Fibroblast of mammary gland (primary cell): ENCODE measurements at regions not wholly inside any gene's neighbourhood (a gene's known extent, or its start where the extent isn't known, plus 50 kb on each side); places are given as distances from the start of the nearest gene placed in this dataset.
"Not testable (repeated sequence)": the region's sequence is repeated elsewhere in the genome, so short reads cannot be mapped to it uniquely, and the experiment has no call there.

ENCODE experiments used
- DNase-seq: peaks from one replicate; pipeline ENCODE4 v3.0.0-alpha.2; 2010; ENCODE audit warnings: low read depth
- H3K4me3 ChIP-seq: 2 replicates; pipeline ENCODE4 v1.5.1; 2011; ENCODE audit warnings: low read depth, mild to moderate bottlenecking, low read length, moderate library complexity; ENCODE audit not compliant: control insufficient read depth
- CTCF ChIP-seq: conservative IDR thresholded peaks from 2 replicates; pipeline ENCODE4 v1.5.1; 2011; ENCODE audit warnings: low read depth, low read length, inconsistent platforms; ENCODE audit not compliant: control insufficient read depth, insufficient read depth

GRCh38 chr13:59064042-59064441 lies 1099.7 kb downstream of the DIAPH3 start:
- H3K4me3 ChIP-seq: no peak overlapping the region
- TF ChIP-seq CTCF: no peak
- DNase-seq: no peak

- DNase-seq, H3K4me3 ChIP-seq: not testable (repeated sequence)
These were observed 1087.3 kb downstream of the DIAPH3 start for GRCh38 chr13:59076386-59076785.

GRCh38 chr13:59086147-59086546 lies 1077.6 kb downstream of the DIAPH3 start:
- H3K4me3 ChIP-seq: no peak overlapping the region
- TF ChIP-seq CTCF: no peak
- DNase-seq: peak; percentile 65

GRCh38 chr13:59088716-59089115 lies 1075.0 kb downstream of the DIAPH3 start:
- TF ChIP-seq CTCF: no peak
- peak; percentile 70 for DNase-seq
- no peak overlapping the region for H3K4me3 ChIP-seq

- H3K4me3 ChIP-seq: no peak overlapping the region
- no peak for TF ChIP-seq CTCF
- DNase-seq: no peak
These were observed 1069.5 kb downstream of the DIAPH3 start for GRCh38 chr13:59094181-59094580.

- DNase-seq: no peak
- TF ChIP-seq CTCF: no peak
- no peak overlapping the region for H3K4me3 ChIP-seq
These were observed 1064.3 kb downstream of the DIAPH3 start for GRCh38 chr13:59099182-59099974.

GRCh38 chr13:59103004-59103768 lies 1060.5 kb downstream of the DIAPH3 start:
- DNase-seq: peak; percentile 29
- TF ChIP-seq CTCF: no peak
- H3K4me3 ChIP-seq: no peak overlapping the region
